ENCODE measurements at regions not wholly inside any gene's neighbourhood (a gene's known extent, or its start where the extent isn't known, plus 50 kb on each side); places are given as distances from the start of the nearest gene placed in this dataset.

- TF ChIP-seq ZNF776 (tag by site-specific recombination; IDR thresholded peaks at IDR 0.05; ENCODE audit: borderline replicate concordance) (no peak), ZNF639 (tag by site-specific recombination; IDR thresholded peaks at IDR 0.05) (no peak), ZNF596 (tag by site-specific recombination; IDR thresholded peaks at IDR 0.05) (no peak), HOXD13 (CRISPR knock-in tag; IDR thresholded peaks at IDR 0.05; ENCODE audit: borderline replicate concordance) (no peak), ZBTB20 (tag by site-specific recombination; IDR thresholded peaks at IDR 0.05) (no peak), ZNF777 (tag by site-specific recombination; IDR thresholded peaks at IDR 0.05; ENCODE audit: borderline replicate concordance) (no peak), ZSCAN23 (tag by site-specific recombination; IDR thresholded peaks at IDR 0.05) (no peak), ZSCAN5A (tag by site-specific recombination; IDR thresholded peaks at IDR 0.05) (no peak), ZNF692 (tag by site-specific recombination; IDR thresholded peaks at IDR 0.05) (no peak)
- TF ChIP-seq, protein P1, sequence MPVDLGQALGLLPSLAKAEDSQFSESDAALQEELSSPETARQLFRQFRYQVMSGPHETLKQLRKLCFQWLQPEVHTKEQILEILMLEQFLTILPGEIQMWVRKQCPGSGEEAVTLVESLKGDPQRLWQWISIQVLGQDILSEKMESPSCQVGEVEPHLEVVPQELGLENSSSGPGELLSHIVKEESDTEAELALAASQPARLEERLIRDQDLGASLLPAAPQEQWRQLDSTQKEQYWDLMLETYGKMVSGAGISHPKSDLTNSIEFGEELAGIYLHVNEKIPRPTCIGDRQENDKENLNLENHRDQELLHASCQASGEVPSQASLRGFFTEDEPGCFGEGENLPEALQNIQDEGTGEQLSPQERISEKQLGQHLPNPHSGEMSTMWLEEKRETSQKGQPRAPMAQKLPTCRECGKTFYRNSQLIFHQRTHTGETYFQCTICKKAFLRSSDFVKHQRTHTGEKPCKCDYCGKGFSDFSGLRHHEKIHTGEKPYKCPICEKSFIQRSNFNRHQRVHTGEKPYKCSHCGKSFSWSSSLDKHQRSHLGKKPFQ (tag by site-specific recombination; IDR thresholded peaks at IDR 0.05): no peak
- H3K9me3 ChIP-seq (ENCODE audit: control insufficient read depth, insufficient read depth, low read depth, low read length): no peaks in the 10 kb centered on the region
- no peak overlapping the region for H3K4me3 ChIP-seq (ENCODE audit: low read depth, low read length)
- ChIA-PET POLR2A (no interaction called here), CTCF (no interaction called here)
- no peak overlapping the region for H3K27ac ChIP-seq (ENCODE audit: extremely low read depth, low read depth, low read length)
- no peaks in the 10 kb centered on the region for H3K4me1 ChIP-seq (ENCODE audit: control insufficient read depth, insufficient read depth, low read length)
- no peaks in the 10 kb centered on the region for H3K36me3 ChIP-seq (ENCODE audit: control insufficient read depth in 2 of 2, insufficient read depth in 1 of 2, low read length in 2 of 2)
Observed at GRCh38 chr5:98042521-98042920, 730.9 kb upstream of the RGMB start.

- Histone ChIP-seq H3K9me3 (ENCODE audit: control insufficient read depth, insufficient read depth, low read depth, low read length) (no peaks in the 10 kb centered on the region), H3K27ac (ENCODE audit: extremely low read depth, low read depth, low read length) (no peak overlapping the region), H3K4me3 (ENCODE audit: low read depth, low read length) (no peak overlapping the region), H3K4me1 (ENCODE audit: control insufficient read depth, insufficient read depth, low read length) (no peaks in the 10 kb centered on the region), H3K36me3 (ENCODE audit: control insufficient read depth in 2 of 2, insufficient read depth in 1 of 2, low read length in 2 of 2) (no peaks in the 10 kb centered on the region)
- ChIA-PET CTCF (no interaction called here), POLR2A (no interaction called here)
- TF ChIP-seq, protein P2, sequence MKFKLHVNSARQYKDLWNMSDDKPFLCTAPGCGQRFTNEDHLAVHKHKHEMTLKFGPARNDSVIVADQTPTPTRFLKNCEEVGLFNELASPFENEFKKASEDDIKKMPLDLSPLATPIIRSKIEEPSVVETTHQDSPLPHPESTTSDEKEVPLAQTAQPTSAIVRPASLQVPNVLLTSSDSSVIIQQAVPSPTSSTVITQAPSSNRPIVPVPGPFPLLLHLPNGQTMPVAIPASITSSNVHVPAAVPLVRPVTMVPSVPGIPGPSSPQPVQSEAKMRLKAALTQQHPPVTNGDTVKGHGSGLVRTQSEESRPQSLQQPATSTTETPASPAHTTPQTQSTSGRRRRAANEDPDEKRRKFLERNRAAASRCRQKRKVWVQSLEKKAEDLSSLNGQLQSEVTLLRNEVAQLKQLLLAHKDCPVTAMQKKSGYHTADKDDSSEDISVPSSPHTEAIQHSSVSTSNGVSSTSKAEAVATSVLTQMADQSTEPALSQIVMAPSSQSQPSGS (tag by site-specific recombination; IDR thresholded peaks at IDR 0.05; ENCODE audit: low read depth): no peak
- TF ChIP-seq ZNF629 (tag by site-specific recombination; IDR thresholded peaks at IDR 0.05) (no peak), ZNF558 (tag by site-specific recombination; IDR thresholded peaks at IDR 0.05) (no peak), HOXD13 (CRISPR knock-in tag; IDR thresholded peaks at IDR 0.05; ENCODE audit: borderline replicate concordance) (no peak), EGR2 (tag by site-specific recombination; IDR thresholded peaks at IDR 0.05; ENCODE audit: low read depth) (no peak), ZNF514 (tag by site-specific recombination; IDR thresholded peaks at IDR 0.05) (no peak), ZNF843 (tag by site-specific recombination; IDR thresholded peaks at IDR 0.05) (no peak), ZNF146 (tag by site-specific recombination; IDR thresholded peaks at IDR 0.05) (no peak), ZNF10 (tag by site-specific recombination; IDR thresholded peaks at IDR 0.05) (no peak), ZNF19 (tag by site-specific recombination; IDR thresholded peaks at IDR 0.05; ENCODE audit: low read depth) (no peak), ZNF704 (tag by site-specific recombination; IDR thresholded peaks at IDR 0.05) (no peak)
- TF ChIP-seq, protein P3, sequence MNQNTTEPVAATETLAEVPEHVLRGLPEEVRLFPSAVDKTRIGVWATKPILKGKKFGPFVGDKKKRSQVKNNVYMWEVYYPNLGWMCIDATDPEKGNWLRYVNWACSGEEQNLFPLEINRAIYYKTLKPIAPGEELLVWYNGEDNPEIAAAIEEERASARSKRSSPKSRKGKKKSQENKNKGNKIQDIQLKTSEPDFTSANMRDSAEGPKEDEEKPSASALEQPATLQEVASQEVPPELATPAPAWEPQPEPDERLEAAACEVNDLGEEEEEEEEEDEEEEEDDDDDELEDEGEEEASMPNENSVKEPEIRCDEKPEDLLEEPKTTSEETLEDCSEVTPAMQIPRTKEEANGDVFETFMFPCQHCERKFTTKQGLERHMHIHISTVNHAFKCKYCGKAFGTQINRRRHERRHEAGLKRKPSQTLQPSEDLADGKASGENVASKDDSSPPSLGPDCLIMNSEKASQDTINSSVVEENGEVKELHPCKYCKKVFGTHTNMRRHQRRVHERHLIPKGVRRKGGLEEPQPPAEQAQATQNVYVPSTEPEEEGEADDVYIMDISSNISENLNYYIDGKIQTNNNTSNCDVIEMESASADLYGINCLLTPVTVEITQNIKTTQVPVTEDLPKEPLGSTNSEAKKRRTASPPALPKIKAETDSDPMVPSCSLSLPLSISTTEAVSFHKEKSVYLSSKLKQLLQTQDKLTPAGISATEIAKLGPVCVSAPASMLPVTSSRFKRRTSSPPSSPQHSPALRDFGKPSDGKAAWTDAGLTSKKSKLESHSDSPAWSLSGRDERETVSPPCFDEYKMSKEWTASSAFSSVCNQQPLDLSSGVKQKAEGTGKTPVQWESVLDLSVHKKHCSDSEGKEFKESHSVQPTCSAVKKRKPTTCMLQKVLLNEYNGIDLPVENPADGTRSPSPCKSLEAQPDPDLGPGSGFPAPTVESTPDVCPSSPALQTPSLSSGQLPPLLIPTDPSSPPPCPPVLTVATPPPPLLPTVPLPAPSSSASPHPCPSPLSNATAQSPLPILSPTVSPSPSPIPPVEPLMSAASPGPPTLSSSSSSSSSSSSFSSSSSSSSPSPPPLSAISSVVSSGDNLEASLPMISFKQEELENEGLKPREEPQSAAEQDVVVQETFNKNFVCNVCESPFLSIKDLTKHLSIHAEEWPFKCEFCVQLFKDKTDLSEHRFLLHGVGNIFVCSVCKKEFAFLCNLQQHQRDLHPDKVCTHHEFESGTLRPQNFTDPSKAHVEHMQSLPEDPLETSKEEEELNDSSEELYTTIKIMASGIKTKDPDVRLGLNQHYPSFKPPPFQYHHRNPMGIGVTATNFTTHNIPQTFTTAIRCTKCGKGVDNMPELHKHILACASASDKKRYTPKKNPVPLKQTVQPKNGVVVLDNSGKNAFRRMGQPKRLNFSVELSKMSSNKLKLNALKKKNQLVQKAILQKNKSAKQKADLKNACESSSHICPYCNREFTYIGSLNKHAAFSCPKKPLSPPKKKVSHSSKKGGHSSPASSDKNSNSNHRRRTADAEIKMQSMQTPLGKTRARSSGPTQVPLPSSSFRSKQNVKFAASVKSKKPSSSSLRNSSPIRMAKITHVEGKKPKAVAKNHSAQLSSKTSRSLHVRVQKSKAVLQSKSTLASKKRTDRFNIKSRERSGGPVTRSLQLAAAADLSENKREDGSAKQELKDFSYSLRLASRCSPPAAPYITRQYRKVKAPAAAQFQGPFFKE (tag by site-specific recombination; IDR thresholded peaks at IDR 0.05; ENCODE audit: borderline replicate concordance): no peak
Observed at GRCh38 chr5:98042961-98043360, 730.5 kb upstream of the RGMB start.
